K562 (cell line): ENCODE measurements at regions not wholly inside any gene's neighbourhood (a gene's known extent, or its start where the extent isn't known, plus 50 kb on each side); places are given as distances from the start of the nearest gene placed in this dataset.

Experiments
- CEBPB ChIP-seq: fragments of 450-650 bp; IDR thresholded peaks from 2 replicates; pipeline ENCODE4 v1.6.1; 2016; ENCODE audit warnings: missing genetic modification characterization, missing compliant biosample characterization
- EP300 ChIP-seq: IDR thresholded peaks from 2 replicates; pipeline ENCODE4 v1.6.1; 2012; ENCODE audit warnings: low read length, improper control_type of control experiment
- JUNB ChIP-seq: fragments of 450-650 bp; formaldehyde crosslinking; conservative IDR thresholded peaks from 2 replicates; pipeline ENCODE4 v1.4.0; 2020; ENCODE audit warnings: mild to moderate bottlenecking
- POLR2AphosphoS5 ChIP-seq: IDR thresholded peaks from 2 replicates; pipeline ENCODE4 v1.6.1; 2011; ENCODE audit warnings: mild to moderate bottlenecking, low read depth, low read length, moderate library complexity; ENCODE audit not compliant: control insufficient read depth, insufficient read depth
- ZNF121 ChIP-seq: sonication (generic); formaldehyde crosslinking; conservative IDR thresholded peaks from 2 replicates; pipeline ENCODE4 v1.8.0; 2022; ENCODE audit warnings: missing genetic modification reagents
- TF ChIP-seq, protein P1 (sequence below), 3 experiments: IDR thresholded peaks in 2 of 3; conservative IDR thresholded peaks in 1 of 3; 2 replicates each; pipeline ENCODE4 v1.5.1; 2011 to 2012; ENCODE audit warnings: low read length in 3 of 3, mild to moderate bottlenecking in 3 of 3, control low read depth in 2 of 3, improper control_type of control experiment in 1 of 3, inconsistent platforms in 1 of 3, low read depth in 1 of 3, mixed read lengths in 1 of 3, moderate library complexity in 1 of 3; ENCODE audit not compliant: insufficient read depth in 2 of 3

DNA sequence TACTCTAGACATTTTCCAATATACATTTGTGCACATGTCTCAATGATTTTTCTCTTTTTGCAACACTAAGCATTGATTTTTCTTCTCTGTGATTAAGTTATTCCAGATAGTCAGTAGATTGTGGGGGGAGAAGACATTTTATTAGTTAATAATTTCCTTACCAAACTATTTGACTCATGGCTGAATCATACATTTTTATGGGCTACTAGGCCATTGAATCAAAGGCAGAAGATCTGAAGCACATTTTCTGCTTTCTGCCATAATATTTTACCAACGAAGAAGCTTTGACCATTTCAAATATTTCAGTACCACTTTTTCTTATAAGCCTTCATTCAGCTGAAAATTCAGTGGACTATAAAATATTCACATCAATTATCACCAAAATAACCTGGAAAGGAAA is 175.6 kb downstream of the IRX2 start:
- TF ChIP-seq, protein P1, sequence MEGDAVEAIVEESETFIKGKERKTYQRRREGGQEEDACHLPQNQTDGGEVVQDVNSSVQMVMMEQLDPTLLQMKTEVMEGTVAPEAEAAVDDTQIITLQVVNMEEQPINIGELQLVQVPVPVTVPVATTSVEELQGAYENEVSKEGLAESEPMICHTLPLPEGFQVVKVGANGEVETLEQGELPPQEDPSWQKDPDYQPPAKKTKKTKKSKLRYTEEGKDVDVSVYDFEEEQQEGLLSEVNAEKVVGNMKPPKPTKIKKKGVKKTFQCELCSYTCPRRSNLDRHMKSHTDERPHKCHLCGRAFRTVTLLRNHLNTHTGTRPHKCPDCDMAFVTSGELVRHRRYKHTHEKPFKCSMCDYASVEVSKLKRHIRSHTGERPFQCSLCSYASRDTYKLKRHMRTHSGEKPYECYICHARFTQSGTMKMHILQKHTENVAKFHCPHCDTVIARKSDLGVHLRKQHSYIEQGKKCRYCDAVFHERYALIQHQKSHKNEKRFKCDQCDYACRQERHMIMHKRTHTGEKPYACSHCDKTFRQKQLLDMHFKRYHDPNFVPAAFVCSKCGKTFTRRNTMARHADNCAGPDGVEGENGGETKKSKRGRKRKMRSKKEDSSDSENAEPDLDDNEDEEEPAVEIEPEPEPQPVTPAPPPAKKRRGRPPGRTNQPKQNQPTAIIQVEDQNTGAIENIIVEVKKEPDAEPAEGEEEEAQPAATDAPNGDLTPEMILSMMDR (IDR thresholded peaks at IDR 0.05 in 2 of 3, conservative IDR thresholded peaks at IDR 0.05 in 1 of 3; ENCODE audit: insufficient read depth in 2 of 3, low read depth in 1 of 3, low read length in 3 of 3) = no peak
- TF ChIP-seq CEBPB (tag) (no peak), JUNB (CRISPR knock-in tag) (no peak), ZNF121 (CRISPR knock-in tag) (no peak), EP300 (no peak), POLR2AphosphoS5 (no peak)
